ENCODE measurements at regions not wholly inside any gene's neighbourhood (a gene's known extent, or its start where the extent isn't known, plus 50 kb on each side); places are given as distances from the start of the nearest gene placed in this dataset.

DNA sequence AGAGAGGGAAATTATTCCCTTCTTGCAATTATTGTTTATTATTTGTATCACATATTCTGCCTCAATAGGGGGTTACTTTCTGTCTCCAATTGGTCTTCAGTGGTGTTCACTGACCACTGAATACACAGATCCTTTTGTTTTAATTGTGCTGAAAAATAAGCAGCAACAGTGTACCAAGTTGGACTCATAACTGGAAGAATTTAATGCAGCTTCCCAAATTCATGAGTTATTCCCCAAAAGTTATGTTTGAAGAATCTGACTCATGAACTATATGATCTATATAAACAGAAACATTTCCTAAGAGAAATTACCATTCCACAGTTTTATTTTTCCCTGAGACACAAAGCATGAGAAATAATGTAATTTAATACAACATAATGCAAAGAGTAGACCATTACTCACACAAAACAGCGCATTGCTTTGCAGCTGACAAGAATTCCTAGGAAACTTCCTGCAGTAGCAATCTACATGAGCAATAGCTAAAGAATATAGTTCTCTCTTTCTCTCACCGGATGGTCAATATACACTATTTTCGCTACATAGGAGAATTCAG lies 479.2 kb downstream of the HTR7 start:
- ChIA-PET POLR2A (no interaction called here), CTCF (no interaction called here)
- ATAC-seq (ENCODE audit: poor library complexity) (no peak), DNase-seq (no peak)
- H3K36me3 ChIP-seq (ENCODE audit: insufficient read depth, low read length) = no peaks in the 10 kb centered on the region
- H3K27ac ChIP-seq (ENCODE audit: low read depth in 1 of 2, low read length in 2 of 2) = no peak overlapping the region
- H3K36me3 Mint-ChIP-seq (ENCODE audit: low read depth) = no peaks in the 10 kb centered on the region
- no peak overlapping the region for H3K27ac Mint-ChIP-seq
- no peak overlapping the region for H3K4me3 Mint-ChIP-seq
- H3K27me3 ChIP-seq (ENCODE audit: control insufficient read depth in 1 of 2, insufficient read depth in 2 of 2, low read length in 2 of 2) = no peaks in the 10 kb centered on the region
- H3K9me3 Mint-ChIP-seq = no peaks in the 10 kb centered on the region
- TF ChIP-seq, protein P1, sequence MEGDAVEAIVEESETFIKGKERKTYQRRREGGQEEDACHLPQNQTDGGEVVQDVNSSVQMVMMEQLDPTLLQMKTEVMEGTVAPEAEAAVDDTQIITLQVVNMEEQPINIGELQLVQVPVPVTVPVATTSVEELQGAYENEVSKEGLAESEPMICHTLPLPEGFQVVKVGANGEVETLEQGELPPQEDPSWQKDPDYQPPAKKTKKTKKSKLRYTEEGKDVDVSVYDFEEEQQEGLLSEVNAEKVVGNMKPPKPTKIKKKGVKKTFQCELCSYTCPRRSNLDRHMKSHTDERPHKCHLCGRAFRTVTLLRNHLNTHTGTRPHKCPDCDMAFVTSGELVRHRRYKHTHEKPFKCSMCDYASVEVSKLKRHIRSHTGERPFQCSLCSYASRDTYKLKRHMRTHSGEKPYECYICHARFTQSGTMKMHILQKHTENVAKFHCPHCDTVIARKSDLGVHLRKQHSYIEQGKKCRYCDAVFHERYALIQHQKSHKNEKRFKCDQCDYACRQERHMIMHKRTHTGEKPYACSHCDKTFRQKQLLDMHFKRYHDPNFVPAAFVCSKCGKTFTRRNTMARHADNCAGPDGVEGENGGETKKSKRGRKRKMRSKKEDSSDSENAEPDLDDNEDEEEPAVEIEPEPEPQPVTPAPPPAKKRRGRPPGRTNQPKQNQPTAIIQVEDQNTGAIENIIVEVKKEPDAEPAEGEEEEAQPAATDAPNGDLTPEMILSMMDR (IDR thresholded peaks at IDR 0.05) = no peak
- no peaks in the 10 kb centered on the region for H3K4me1 ChIP-seq (ENCODE audit: insufficient read depth, low read length)
- no peak overlapping the region for H3K4me3 ChIP-seq (ENCODE audit: low read length)
- H3K27me3 Mint-ChIP-seq = peaks cover 4% of the 10 kb centered on the region
- intact Hi-C loops (cut with DNase I, micrococcal nuclease) = no loop called here
- H3K9me3 ChIP-seq (ENCODE audit: control insufficient read depth in 1 of 2, insufficient read depth in 1 of 2, low read length in 2 of 2) = no peaks in the 10 kb centered on the region
- no peaks in the 10 kb centered on the region for H3K4me1 Mint-ChIP-seq (ENCODE audit: low read depth)

DNA sequence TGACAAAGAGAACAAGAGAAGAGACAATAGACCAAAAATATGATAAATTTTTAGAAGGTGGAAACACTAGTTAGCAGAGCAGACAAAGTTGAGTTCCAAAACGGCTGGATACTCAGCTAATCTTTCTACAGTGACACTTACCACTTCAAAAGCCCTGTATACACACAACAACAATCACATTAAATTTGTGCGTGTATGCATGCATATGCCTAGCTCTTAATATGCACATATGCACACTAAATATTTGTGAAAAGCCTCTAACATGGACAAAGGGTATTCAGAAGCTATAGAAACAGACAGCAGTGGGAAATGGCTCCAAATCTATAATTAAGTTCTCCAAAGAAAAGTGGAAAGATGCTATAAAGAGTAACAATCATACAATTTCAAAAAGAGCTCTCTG lies 476.4 kb downstream of the HTR7 start:
- Mint-ChIP-seq H3K36me3 (ENCODE audit: low read depth) (no peaks in the 10 kb centered on the region), H3K27me3 (no peaks in the 10 kb centered on the region), H3K27ac (no peak overlapping the region), H3K4me3 (no peak overlapping the region), H3K9me3 (no peaks in the 10 kb centered on the region), H3K4me1 (ENCODE audit: low read depth) (no peaks in the 10 kb centered on the region)
- no peaks in the 10 kb centered on the region for H3K27me3 ChIP-seq (ENCODE audit: control insufficient read depth in 1 of 2, insufficient read depth in 2 of 2, low read length in 2 of 2)
- intact Hi-C loops (cut with DNase I, micrococcal nuclease) = no loop called here
- TF ChIP-seq, protein P1 (IDR thresholded peaks at IDR 0.05) = no peak
- DNase-seq (no peak), ATAC-seq (ENCODE audit: poor library complexity) (no peak)
- CTCF ChIA-PET = no interaction called here
- H3K9me3 ChIP-seq (ENCODE audit: control insufficient read depth in 1 of 2, insufficient read depth in 1 of 2, low read length in 2 of 2) = no peaks in the 10 kb centered on the region
- H3K36me3 ChIP-seq (ENCODE audit: insufficient read depth, low read length) = no peaks in the 10 kb centered on the region
- H3K27ac ChIP-seq (ENCODE audit: low read depth in 1 of 2, low read length in 2 of 2) = no peak overlapping the region
- H3K4me1 ChIP-seq (ENCODE audit: insufficient read depth, low read length) = no peaks in the 10 kb centered on the region
- H3K4me3 ChIP-seq (ENCODE audit: low read length) = no peak overlapping the region
- POLR2A ChIA-PET = no interaction called here

DNA sequence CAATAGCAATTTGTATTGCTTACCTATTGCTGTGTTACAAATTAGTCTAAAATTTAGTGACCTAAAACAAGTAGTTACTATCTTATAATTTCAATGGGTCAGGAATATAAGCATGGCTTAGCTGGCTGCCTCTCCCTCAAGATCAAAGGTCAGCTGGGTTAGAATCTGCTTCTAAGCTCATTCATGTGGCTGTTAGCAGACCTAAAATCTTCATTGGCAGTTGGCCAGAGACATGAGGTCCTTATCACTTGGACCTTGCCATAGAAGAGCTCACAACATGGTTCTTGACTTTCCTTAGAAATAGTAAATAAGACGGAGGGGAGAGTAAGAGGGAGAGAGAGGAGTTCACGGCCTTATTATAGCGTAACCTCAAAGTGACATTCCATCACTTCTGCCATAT lies 468.0 kb downstream of the HTR7 start:
- Mint-ChIP-seq H3K4me1 (ENCODE audit: low read depth) (no peaks in the 10 kb centered on the region), H3K36me3 (ENCODE audit: low read depth) (no peaks in the 10 kb centered on the region), H3K4me3 (no peak overlapping the region), H3K27ac (no peak overlapping the region), H3K9me3 (no peaks in the 10 kb centered on the region), H3K27me3 (no peaks in the 10 kb centered on the region)
- no peaks in the 10 kb centered on the region for H3K9me3 ChIP-seq (ENCODE audit: control insufficient read depth in 1 of 2, insufficient read depth in 1 of 2, low read length in 2 of 2)
- no peaks in the 10 kb centered on the region for H3K27me3 ChIP-seq (ENCODE audit: control insufficient read depth in 1 of 2, insufficient read depth in 2 of 2, low read length in 2 of 2)
- H3K27ac ChIP-seq (ENCODE audit: low read depth in 1 of 2, low read length in 2 of 2) = no peak overlapping the region
- no peak overlapping the region for H3K4me3 ChIP-seq (ENCODE audit: low read length)
- H3K36me3 ChIP-seq (ENCODE audit: insufficient read depth, low read length) = no peaks in the 10 kb centered on the region
- intact Hi-C loops (cut with DNase I, micrococcal nuclease) = no loop called here
- DNase-seq = no peak
- CTCF ChIA-PET = no interaction called here
- no peaks in the 10 kb centered on the region for H3K4me1 ChIP-seq (ENCODE audit: insufficient read depth, low read length)
- TF ChIP-seq, protein P1 (IDR thresholded peaks at IDR 0.05) = no peak
- ATAC-seq (ENCODE audit: poor library complexity) = no peak
- POLR2A ChIA-PET = no interaction called here

Data from CD4-positive, alpha-beta T cell (primary cell).